Testis (tissue), 2 donors: ENCODE measurements at regions not wholly inside any gene's neighbourhood (a gene's known extent, or its start where the extent isn't known, plus 50 kb on each side); places are given as distances from the start of the nearest gene placed in this dataset.

Experiments used
- DNase-seq: peaks from one replicate; pipeline ENCODE4 v3.0.0-alpha.2; 2019
- H3K27ac ChIP-seq, 2 donors: fragments of 200-600 bp; sonication (generic); one replicate each; pipeline ENCODE4 v1.5.1; 2019
- H3K27me3 ChIP-seq: fragments of 200-600 bp; sonication (generic); one replicate; pipeline ENCODE4 v1.5.1; 2019
- H3K36me3 ChIP-seq: fragments of 200-600 bp; sonication (generic); one replicate; pipeline ENCODE4 v1.5.1; 2017; ENCODE audit warnings: low read depth; ENCODE audit errors: missing control alignments
- H3K4me1 ChIP-seq: fragments of 200-600 bp; sonication (generic); one replicate; pipeline ENCODE4 v1.5.1; 2019
- H3K4me3 ChIP-seq, 2 donors: fragments of 200-600 bp; sonication (generic); one replicate each; pipeline ENCODE4 v1.5.1; 2017 to 2019
- H3K9me3 ChIP-seq: fragments of 200-600 bp; sonication (generic); one replicate; pipeline ENCODE4 v1.5.1; 2017
- POLR2A ChIP-seq: fragments of 450-650 bp; IDR thresholded peaks from one replicate; pipeline ENCODE4 v1.6.1; 2017; ENCODE audit warnings: antibody characterized with exemption, mild to moderate bottlenecking, moderate library complexity
- WGBS, 2 donors: methylation state at CpG; one replicate each; pipeline ENCODE4 v1.1.5; 2018; 5-methylcytosine and 5-hydroxymethylcytosine counted together
- intact Hi-C: fragments of 100-400 bp; cut with DNase I; formaldehyde crosslinking; loops from one replicate; pipeline ENCODE4 v1.15.1; 2023; ENCODE audit warnings: low total_unique reads
- TF ChIP-seq, protein P1 (sequence below), 3 experiments: fragments of 450-650 bp in 2 of 3; fragments of 200-600 bp in 1 of 3; sonication (generic) in 1 of 3; IDR thresholded peaks; one replicate each; pipeline ENCODE4 v1.5.1; 2016 to 2019; ENCODE audit warnings: antibody characterized with exemption in 3 of 3, mild to moderate bottlenecking in 2 of 3, moderate library complexity in 1 of 3

DNA sequence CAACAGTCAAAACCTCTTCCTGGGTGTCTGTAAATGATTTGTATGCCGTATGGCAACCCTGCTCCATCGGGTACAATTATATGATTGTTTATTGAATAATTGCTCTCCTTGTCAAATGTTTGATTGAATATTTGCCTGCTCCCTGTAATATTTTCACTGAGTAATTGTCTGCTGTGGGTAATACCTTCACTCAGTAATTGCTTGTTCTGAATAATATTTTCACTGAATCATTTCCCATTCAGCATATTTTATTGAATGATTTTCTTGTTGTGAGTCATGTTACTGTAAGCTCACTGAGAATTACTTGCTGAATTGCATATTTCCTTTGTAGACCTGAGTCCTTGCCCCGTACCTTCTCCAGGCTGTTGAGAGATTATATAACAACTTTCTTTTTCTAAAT lies 535.2 kb downstream of the METTL4 start:
- no peak for DNase-seq
- no peak overlapping the region for H3K27ac ChIP-seq
- 60 to 68% methylated on average over 3 of the region's 3 CpGs for WGBS, 2 donors
- no peaks in the 10 kb centered on the region for H3K4me1 ChIP-seq
- no peaks in the 10 kb centered on the region for H3K36me3 ChIP-seq
- no peaks in the 10 kb centered on the region for H3K27me3 ChIP-seq
- H3K9me3 ChIP-seq: no peaks in the 10 kb centered on the region
- intact Hi-C loops: no loop called here
- TF ChIP-seq POLR2A: no peak
- TF ChIP-seq, protein P1, sequence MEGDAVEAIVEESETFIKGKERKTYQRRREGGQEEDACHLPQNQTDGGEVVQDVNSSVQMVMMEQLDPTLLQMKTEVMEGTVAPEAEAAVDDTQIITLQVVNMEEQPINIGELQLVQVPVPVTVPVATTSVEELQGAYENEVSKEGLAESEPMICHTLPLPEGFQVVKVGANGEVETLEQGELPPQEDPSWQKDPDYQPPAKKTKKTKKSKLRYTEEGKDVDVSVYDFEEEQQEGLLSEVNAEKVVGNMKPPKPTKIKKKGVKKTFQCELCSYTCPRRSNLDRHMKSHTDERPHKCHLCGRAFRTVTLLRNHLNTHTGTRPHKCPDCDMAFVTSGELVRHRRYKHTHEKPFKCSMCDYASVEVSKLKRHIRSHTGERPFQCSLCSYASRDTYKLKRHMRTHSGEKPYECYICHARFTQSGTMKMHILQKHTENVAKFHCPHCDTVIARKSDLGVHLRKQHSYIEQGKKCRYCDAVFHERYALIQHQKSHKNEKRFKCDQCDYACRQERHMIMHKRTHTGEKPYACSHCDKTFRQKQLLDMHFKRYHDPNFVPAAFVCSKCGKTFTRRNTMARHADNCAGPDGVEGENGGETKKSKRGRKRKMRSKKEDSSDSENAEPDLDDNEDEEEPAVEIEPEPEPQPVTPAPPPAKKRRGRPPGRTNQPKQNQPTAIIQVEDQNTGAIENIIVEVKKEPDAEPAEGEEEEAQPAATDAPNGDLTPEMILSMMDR (IDR thresholded peaks at IDR 0.05): no peak
- H3K4me3 ChIP-seq: no peak overlapping the region

DNA sequence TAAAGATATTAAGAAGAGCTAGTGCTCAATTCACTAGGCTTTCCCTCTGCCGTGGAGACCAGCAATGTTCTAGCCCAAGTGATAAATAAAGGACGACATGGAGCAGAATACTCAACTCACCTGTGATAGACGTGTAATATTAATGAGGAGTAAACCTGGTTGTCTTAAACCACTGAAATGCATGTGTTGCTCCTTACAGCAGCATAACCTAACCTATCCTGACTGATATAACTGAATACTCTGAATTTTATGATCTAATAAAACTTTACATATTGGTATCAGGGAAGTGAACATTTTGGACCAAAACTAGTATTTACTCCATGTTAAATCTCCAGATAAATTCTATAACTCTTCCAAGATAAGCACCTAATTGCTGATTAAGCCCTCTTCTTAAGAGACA lies 531.0 kb downstream of the METTL4 start:
- H3K4me3 ChIP-seq: no peak overlapping the region
- WGBS, 2 donors: 93 to 94% methylated on average over 3 of the region's 3 CpGs
- no peaks in the 10 kb centered on the region for H3K9me3 ChIP-seq
- TF ChIP-seq POLR2A: no peak
- TF ChIP-seq, protein P1 (IDR thresholded peaks at IDR 0.05): no peak
- intact Hi-C loops: no loop called here
- no peak for DNase-seq
- no peaks in the 10 kb centered on the region for H3K36me3 ChIP-seq
- H3K4me1 ChIP-seq: no peaks in the 10 kb centered on the region
- no peaks in the 10 kb centered on the region for H3K27me3 ChIP-seq
- H3K27ac ChIP-seq: no peak overlapping the region

DNA sequence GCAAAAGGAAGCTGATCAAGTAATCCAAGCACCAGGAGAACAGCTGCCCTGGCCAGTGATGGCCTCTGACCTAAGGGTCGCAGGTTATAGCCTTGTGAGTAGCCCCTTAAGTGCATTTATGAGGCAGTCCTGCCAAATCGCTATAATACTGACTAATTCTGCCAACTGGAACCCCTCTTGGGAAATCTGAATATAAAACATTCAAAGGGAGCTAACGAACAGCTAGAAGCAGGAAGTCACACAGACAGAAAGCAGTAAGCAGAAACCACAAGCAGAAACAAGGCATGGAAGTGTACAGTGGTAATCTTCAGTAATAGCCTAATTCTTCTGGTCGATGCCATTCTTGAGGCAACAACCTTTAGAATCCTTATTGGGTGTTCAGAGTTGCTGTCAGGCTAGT lies 521.3 kb downstream of the METTL4 start:
- 64 to 65% methylated on average over 4 of the region's 4 CpGs for WGBS, 2 donors
- TF ChIP-seq, protein P1 (IDR thresholded peaks at IDR 0.05): no peak
- TF ChIP-seq POLR2A: no peak
- no peaks in the 10 kb centered on the region for H3K27me3 ChIP-seq
- H3K36me3 ChIP-seq: no peaks in the 10 kb centered on the region
- DNase-seq: no peak
- no peak overlapping the region for H3K4me3 ChIP-seq
- no peaks in the 10 kb centered on the region for H3K9me3 ChIP-seq
- intact Hi-C loops: no loop called here
- H3K27ac ChIP-seq: no peak overlapping the region
- no peaks in the 10 kb centered on the region for H3K4me1 ChIP-seq

DNA sequence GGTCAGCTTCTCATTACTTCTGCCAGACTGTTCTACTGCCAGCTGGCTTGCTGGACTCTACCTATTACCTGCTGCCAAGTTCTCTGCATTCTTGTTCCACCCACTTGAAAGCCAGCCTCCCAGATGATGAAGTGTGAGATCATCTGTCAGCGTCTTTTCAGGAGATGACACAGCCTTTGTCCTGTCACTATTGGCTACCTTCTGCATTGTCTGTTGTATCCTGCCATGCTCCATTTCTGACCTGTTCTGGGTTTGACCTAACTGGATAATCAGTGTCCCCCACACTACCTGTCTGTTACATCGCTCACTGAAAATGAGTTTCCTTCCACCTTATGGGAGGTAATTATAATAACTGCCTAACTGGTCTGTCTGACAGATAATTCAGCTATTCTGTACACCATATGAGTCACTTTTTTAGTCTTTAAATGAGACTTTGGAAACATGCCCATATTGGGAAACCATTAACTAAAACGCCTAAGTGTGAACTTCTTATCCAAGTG lies 520.6 kb downstream of the METTL4 start:
- intact Hi-C loops: no loop called here
- Histone ChIP-seq H3K4me3 (no peak overlapping the region), H3K9me3 (no peaks in the 10 kb centered on the region), H3K27me3 (no peaks in the 10 kb centered on the region), H3K4me1 (no peaks in the 10 kb centered on the region), H3K27ac (no peak overlapping the region), H3K36me3 (no peaks in the 10 kb centered on the region)
- no peak for DNase-seq
- TF ChIP-seq, protein P1 (IDR thresholded peaks at IDR 0.05): no peak
- TF ChIP-seq POLR2A: no peak
- WGBS, 2 donors: 77 to 86% methylated on average over 3 of the region's 3 CpGs

DNA sequence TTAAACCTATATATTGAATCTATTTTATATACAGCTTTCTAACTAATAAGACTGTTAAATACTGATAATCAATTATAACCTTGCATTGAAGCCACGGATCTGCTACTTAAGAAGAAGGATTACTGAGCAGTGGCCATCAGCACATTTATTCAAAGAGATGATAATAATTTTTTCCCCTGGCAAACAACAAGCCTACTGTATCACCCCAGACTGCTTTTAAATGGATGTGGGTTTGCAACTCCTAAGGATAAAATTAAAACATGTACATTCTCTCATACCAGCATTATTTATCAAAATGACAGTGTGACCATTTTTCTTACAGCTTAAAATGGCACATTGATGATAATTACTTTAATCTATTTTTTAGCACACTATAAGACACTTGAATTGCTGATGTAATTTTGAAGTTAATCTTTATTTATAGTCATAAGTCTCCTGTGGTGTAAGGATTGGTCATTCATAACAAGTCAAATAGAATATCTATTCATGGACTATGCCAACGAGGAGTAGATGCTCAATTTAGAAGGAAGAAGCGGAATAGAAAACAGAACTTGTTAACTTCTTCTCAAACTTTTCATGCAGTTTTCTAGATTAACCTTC lies 517.7 kb downstream of the METTL4 start:
- Histone ChIP-seq H3K27me3 (no peaks in the 10 kb centered on the region), H3K9me3 (no peaks in the 10 kb centered on the region), H3K36me3 (no peaks in the 10 kb centered on the region), H3K27ac (no peak overlapping the region), H3K4me3 (no peak overlapping the region), H3K4me1 (no peaks in the 10 kb centered on the region)
- DNase-seq: no peak
- WGBS, 2 donors: 86 to 92% methylated on average over 3 of the region's 3 CpGs
- TF ChIP-seq, protein P1 (IDR thresholded peaks at IDR 0.05): no peak
- no peak for TF ChIP-seq POLR2A
- intact Hi-C loops: no loop called here
